Left ventricle myocardium inferior (tissue), 1 donor: ENCODE measurements at regions not wholly inside any gene's neighbourhood (a gene's known extent, or its start where the extent isn't known, plus 50 kb on each side); places are given as distances from the start of the nearest gene placed in this dataset.

ENCODE experiments used
- DNase-seq: peaks from one replicate; pipeline ENCODE4 v3.0.0-alpha.2; 2020
- H3K27ac ChIP-seq: fragments of 200-600 bp; replicated peaks from 2 replicates; pipeline ENCODE4 v1.8.0; 2021
- H3K27me3 ChIP-seq: fragments of 200-600 bp; 2 replicates; pipeline ENCODE4 v1.8.0; 2021; ENCODE audit warnings: low read depth
- H3K36me3 ChIP-seq: fragments of 200-600 bp; 2 replicates; pipeline ENCODE4 v1.8.0; 2021
- H3K4me1 ChIP-seq: fragments of 200-600 bp; 2 replicates; pipeline ENCODE4 v1.8.0; 2021
- H3K4me3 ChIP-seq: fragments of 200-600 bp; 2 replicates; pipeline ENCODE4 v1.8.0; 2021; ENCODE audit warnings: mild to moderate bottlenecking, moderate library complexity
- H3K9me3 ChIP-seq: fragments of 200-600 bp; replicated peaks from 2 replicates; pipeline ENCODE4 v1.8.0; 2021
- intact Hi-C: fragments of 100-400 bp; cut with micrococcal nuclease; formaldehyde crosslinking; loops from one replicate; pipeline ENCODE4 v1.11.0; 2022
- TF ChIP-seq, protein P1 (sequence below): fragments of 200-600 bp; IDR thresholded peaks from 2 replicates; pipeline ENCODE4 v1.8.0; 2021; ENCODE audit warnings: antibody characterized with exemption, mild to moderate bottlenecking, borderline replicate concordance
- donor health status: DM: no; HTN: yes; CAD: no; lungs with severe emphysema.

DNA sequence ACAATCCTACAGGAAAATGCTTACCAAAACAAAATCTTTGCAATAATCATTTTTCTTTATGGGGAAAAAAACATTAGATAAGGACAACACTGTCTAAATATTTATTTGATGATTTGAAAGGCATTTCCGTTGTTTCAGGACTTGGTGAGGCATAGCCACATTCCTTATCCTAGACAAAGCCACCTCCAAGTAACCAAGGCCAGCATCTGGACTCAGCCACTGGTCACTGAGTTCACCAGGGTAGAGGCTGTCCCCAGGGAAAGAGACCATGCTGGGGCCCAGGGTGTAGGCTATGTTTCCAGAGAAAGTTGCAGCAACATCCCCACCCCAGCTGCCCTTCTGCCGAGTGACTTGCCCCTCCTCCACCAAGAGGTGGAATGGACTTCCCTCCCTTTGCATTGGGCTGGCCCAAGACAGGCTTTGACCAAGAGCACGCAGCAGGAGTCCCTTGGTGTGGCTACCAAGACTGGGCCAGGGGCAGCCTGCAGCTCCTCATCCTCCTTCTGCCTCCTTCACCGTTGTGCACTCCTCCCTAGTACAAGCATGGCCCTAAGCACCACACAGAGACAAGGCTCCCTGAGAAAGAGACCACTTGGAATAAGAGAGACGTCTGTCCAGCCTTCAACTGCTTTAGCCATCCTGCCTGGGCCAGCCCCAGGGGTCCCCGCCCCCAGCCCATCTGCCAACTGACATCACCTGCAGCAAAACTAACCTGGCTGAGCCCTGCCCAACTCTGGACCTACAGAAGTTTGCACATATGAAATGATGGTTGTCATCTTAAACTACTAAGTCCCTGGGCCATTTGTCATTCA, 68.1 kb upstream of the SPIN1 start:
- Histone ChIP-seq H3K4me3 (no peak overlapping the region), H3K27me3 (no peaks in the 10 kb centered on the region), H3K9me3 (no peaks in the 10 kb centered on the region), H3K36me3 (no peaks in the 10 kb centered on the region), H3K4me1 (no peaks in the 10 kb centered on the region), H3K27ac (no peak overlapping the region)
- intact Hi-C loops, result no loop called here
- DNase-seq, result no peak
- TF ChIP-seq, protein P1, sequence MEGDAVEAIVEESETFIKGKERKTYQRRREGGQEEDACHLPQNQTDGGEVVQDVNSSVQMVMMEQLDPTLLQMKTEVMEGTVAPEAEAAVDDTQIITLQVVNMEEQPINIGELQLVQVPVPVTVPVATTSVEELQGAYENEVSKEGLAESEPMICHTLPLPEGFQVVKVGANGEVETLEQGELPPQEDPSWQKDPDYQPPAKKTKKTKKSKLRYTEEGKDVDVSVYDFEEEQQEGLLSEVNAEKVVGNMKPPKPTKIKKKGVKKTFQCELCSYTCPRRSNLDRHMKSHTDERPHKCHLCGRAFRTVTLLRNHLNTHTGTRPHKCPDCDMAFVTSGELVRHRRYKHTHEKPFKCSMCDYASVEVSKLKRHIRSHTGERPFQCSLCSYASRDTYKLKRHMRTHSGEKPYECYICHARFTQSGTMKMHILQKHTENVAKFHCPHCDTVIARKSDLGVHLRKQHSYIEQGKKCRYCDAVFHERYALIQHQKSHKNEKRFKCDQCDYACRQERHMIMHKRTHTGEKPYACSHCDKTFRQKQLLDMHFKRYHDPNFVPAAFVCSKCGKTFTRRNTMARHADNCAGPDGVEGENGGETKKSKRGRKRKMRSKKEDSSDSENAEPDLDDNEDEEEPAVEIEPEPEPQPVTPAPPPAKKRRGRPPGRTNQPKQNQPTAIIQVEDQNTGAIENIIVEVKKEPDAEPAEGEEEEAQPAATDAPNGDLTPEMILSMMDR, result no peak

DNA sequence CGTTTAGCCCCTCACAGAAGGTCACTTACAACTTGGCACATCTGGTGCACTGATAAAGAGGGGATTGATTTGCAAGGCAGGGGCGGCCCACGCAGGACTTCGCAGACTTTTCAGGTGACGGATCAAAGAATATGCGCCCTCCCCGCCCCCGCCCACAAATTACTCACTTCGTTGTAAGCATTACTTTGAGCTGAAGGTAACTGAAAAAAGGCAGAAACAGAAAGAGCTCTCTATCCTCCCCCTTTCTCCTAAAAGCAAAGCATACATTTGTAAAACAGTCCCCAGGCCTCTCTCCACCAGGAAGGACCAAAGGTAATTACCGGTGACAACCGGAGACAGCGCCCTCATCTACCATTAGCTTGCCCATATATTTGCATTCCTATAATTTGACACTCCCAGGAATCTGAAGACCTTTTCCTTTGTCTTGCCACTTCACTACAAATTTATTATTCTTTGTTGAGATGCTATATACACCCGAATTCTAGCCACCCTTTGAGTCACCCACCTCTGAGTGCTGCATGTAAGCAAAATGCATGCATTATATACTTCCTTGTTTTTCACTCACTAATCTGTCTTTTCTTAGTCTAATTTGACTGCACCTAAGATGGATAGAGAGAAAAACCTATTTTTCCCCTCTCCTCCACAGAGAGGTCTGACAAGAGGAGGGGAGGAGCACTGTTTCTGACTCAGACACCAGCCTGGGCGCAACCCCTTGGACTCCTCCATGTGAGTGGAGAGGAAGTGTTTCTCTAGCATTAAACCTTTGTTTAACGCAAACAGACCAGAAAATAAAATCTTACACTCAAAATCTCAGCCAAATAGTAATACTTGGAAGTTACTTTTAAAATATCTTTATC, 74.7 kb upstream of the SPIN1 start:
- DNase-seq, result no peak
- Histone ChIP-seq H3K9me3 (no peaks in the 10 kb centered on the region), H3K36me3 (no peaks in the 10 kb centered on the region), H3K4me1 (peaks cover 9% of the 10 kb centered on the region), H3K27me3 (no peaks in the 10 kb centered on the region), H3K4me3 (no peak overlapping the region), H3K27ac (no peak overlapping the region)
- intact Hi-C loops, result no loop called here
- TF ChIP-seq, protein P1, result no peak

DNA sequence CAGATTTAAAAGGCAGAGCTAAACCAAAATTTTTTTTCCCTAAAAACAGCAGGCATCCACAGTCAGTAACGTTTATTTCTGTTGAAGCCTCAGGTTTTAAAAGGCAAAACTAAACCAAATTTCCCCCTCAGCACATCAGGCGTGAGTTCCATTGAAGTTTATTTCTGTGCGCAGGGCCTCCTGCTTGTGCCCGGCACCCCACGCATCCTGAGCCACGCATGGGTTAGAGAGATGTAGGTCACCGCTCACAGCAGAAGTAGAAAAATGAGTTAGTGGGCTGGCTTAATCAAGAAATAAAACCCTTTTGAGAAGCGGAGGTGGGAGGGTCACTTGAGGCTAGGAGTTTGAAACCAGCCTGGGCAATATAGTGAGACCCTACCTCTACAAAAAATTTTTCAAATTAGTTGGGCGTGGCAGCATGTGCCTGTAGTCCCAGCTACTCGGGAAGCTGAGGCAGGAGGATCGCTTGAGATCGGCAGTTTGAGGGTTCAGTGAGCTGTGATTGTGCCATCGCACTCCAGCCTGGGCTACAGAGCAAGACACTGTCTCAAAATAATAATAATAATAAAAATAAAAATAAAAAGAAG, 75.6 kb upstream of the SPIN1 start:
- H3K27me3 ChIP-seq, result no peaks in the 10 kb centered on the region
- TF ChIP-seq, protein P1, result no peak
- H3K27ac ChIP-seq, result no peak overlapping the region
- no peak overlapping the region for H3K4me3 ChIP-seq
- no peaks in the 10 kb centered on the region for H3K36me3 ChIP-seq
- peaks cover 10% of the 10 kb centered on the region for H3K4me1 ChIP-seq
- DNase-seq, result no peak
- intact Hi-C loops, result no loop called here
- no peaks in the 10 kb centered on the region for H3K9me3 ChIP-seq

DNA sequence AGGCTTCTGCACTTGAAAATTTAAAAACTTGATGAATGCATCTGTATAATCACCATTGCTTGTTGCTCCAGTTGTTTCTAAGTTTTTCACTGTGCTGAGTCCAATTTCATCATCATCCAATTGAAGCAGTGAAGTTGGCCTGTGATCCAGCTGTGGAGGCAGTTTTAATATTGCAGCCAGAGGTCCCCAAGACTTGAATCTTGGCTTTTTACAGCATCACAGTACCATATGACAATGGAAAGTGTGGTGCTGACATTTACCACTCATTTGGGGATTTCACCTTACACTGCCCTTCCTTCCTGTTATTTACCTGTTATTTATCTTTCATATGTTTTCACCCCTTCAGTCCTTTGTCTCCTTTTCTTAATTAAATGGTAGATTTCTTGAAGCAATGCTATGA, 76.2 kb upstream of the SPIN1 start:
- Histone ChIP-seq H3K9me3 (no peaks in the 10 kb centered on the region), H3K4me3 (no peak overlapping the region), H3K27me3 (no peaks in the 10 kb centered on the region), H3K36me3 (no peaks in the 10 kb centered on the region), H3K4me1 (peaks cover 14% of the 10 kb centered on the region), H3K27ac (no peak overlapping the region)
- intact Hi-C loops, result no loop called here
- no peak for DNase-seq
- TF ChIP-seq, protein P1, result no peak

DNA sequence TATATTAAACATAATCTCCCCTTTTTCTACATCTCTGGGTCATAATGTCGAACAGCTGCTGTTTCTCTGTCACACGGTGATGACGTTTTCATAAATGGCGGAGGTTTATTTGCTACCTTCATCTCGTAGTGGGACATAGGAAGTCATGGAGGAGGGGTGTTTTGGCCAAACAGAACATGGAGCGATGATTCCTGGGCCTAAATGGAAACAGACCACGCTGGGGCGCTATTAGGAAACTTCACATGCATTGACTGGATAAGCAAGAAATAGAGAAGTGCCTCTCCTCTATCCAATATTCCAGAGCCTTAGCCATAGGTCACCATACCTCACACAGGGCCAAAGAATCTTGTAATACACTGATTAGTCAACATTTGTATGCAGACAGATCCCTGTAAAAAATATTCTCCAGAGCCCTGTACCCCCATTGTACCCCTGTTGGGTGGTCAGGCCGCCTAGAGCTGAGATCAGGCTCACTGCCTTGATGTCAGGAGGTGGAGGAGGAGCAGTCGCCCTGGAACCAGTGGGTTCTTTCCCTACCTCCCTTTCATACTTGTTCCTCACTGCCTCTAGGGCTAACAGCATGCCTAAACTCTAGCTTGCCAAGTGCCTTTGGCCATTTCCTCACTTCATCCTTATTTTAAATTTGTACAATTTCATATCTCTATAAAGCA, 77.8 kb upstream of the SPIN1 start:
- intact Hi-C loops, result no loop called here
- TF ChIP-seq, protein P1, result no peak
- DNase-seq, result no peak
- Histone ChIP-seq H3K27ac (no peak overlapping the region), H3K9me3 (no peaks in the 10 kb centered on the region), H3K4me1 (peaks cover 14% of the 10 kb centered on the region), H3K27me3 (no peaks in the 10 kb centered on the region), H3K36me3 (no peaks in the 10 kb centered on the region), H3K4me3 (no peak overlapping the region)
